SU-DHL-6 (cell line): ENCODE measurements at regions not wholly inside any gene's neighbourhood (a gene's known extent, or its start where the extent isn't known, plus 50 kb on each side); places are given as distances from the start of the nearest gene placed in this dataset.

Experiments
- H2AFZ ChIP-seq: fragments of 200-600 bp; sonication (generic); 2 replicates; pipeline ENCODE4 v1.6.1; 2014; ENCODE audit warnings: low read depth, mild to moderate bottlenecking, moderate library complexity, mixed read lengths, antibody characterized with exemption, low read length; ENCODE audit not compliant: severe bottlenecking
- H3F3A ChIP-seq: fragments of 200-600 bp; shearing (Covaris generic); 2 replicates; pipeline ENCODE4 v1.6.0; 2016; ENCODE audit warnings: antibody characterized with exemption, mild to moderate bottlenecking; ENCODE audit not compliant: insufficient read depth
- H3K27ac ChIP-seq: fragments of 200-600 bp; sonication (generic); 2 replicates; pipeline ENCODE4 v1.5.1; 2016; ENCODE audit warnings: low read depth, mild to moderate bottlenecking, low read length, moderate library complexity, mixed read lengths
- H3K27me3 ChIP-seq: fragments of 200-600 bp; sonication (generic), shearing (Covaris generic); 2 replicates; pipeline ENCODE4 v1.6.0; 2014; ENCODE audit warnings: mild to moderate bottlenecking, low read length
- H3K36me3 ChIP-seq: fragments of 200-600 bp; sonication (generic); 2 replicates; pipeline ENCODE4 v1.6.1; 2014; ENCODE audit warnings: mild to moderate bottlenecking, low read length, mixed read lengths
- H3K4me2 ChIP-seq: fragments of 300-600, 200-600 bp; shearing (Covaris generic), sonication (generic); 2 replicates; pipeline ENCODE4 v1.6.0; 2014; ENCODE audit warnings: low read length, low read depth, mild to moderate bottlenecking; ENCODE audit not compliant: poor library complexity, severe bottlenecking
- H3K4me3 ChIP-seq: fragments of 200-600 bp; sonication (generic); 2 replicates; pipeline ENCODE4 v1.5.1; 2014; ENCODE audit warnings: antibody characterized with exemption, low read length, mild to moderate bottlenecking, mixed read lengths; ENCODE audit not compliant: insufficient read depth, poor library complexity, severe bottlenecking
- H3K79me2 ChIP-seq: fragments of 200-600 bp; sonication (generic); 2 replicates; pipeline ENCODE4 v1.6.1; 2014; ENCODE audit warnings: mild to moderate bottlenecking, low read length, moderate library complexity; ENCODE audit not compliant: insufficient read depth
- H3K9ac ChIP-seq: fragments of 200-600 bp; sonication (generic); 2 replicates; pipeline ENCODE4 v1.7.0; 2014; ENCODE audit warnings: mild to moderate bottlenecking, low read length
- H3K9me2 ChIP-seq: fragments of 200-600 bp; sonication (generic); replicated peaks from 2 replicates; pipeline ENCODE4 v1.6.1; 2014; ENCODE audit warnings: low read length; ENCODE audit not compliant: insufficient read depth
- H3K9me3 ChIP-seq: fragments of 200-600 bp; sonication (generic); 2 replicates; pipeline ENCODE4 v1.6.1; 2014; ENCODE audit warnings: low read length, mixed read lengths; ENCODE audit not compliant: insufficient read depth
- H4K20me1 ChIP-seq: fragments of 200-600 bp; sonication (generic); 2 replicates; pipeline ENCODE4 v1.6.1; 2014; ENCODE audit warnings: low read depth, mild to moderate bottlenecking, antibody characterized with exemption, low read length, moderate library complexity, mixed read lengths
- CTCF ChIP-seq: fragments of 200-600 bp; sonication (generic); IDR thresholded peaks from one replicate; pipeline ENCODE4 v1.5.1; 2017; ENCODE audit warnings: antibody characterized with exemption, mild to moderate bottlenecking, low read length, moderate library complexity; ENCODE audit not compliant: insufficient read depth, poor library complexity, severe bottlenecking
- EZH2phosphoT487 ChIP-seq: fragments of 200-600 bp; sonication (generic), shearing (Covaris generic); conservative IDR thresholded peaks from 2 replicates; pipeline ENCODE4 v1.6.1; 2018; ENCODE audit warnings: mild to moderate bottlenecking, antibody characterized with exemption, low read length, moderate library complexity, mixed read lengths

GRCh38 chr15:31828594-31828993 lies 201.7 kb upstream of the CHRNA7 start:
- no peak overlapping the region for H3K4me3 ChIP-seq
- H3K9ac ChIP-seq, result no peak overlapping the region
- no peaks in the 10 kb centered on the region for H3F3A ChIP-seq
- H3K9me2 ChIP-seq, result no peaks in the 10 kb centered on the region
- H3K36me3 ChIP-seq, result no peaks in the 10 kb centered on the region
- no peak for TF ChIP-seq EZH2phosphoT487
- no peak for TF ChIP-seq CTCF
- H3K27ac ChIP-seq, result no peak overlapping the region
- no peaks in the 10 kb centered on the region for H3K79me2 ChIP-seq
- H3K4me2 ChIP-seq, result no peak overlapping the region
- H2AFZ ChIP-seq, result no peak overlapping the region
- no peaks in the 10 kb centered on the region for H3K9me3 ChIP-seq
- no peaks in the 10 kb centered on the region for H4K20me1 ChIP-seq
- H3K27me3 ChIP-seq, result no peaks in the 10 kb centered on the region

- Histone ChIP-seq H3K4me2 (no peak overlapping the region), H3F3A (no peaks in the 10 kb centered on the region), H3K27me3 (no peaks in the 10 kb centered on the region), H3K9ac (no peak overlapping the region), H3K36me3 (no peaks in the 10 kb centered on the region), H3K79me2 (no peaks in the 10 kb centered on the region), H4K20me1 (no peaks in the 10 kb centered on the region), H3K9me2 (no peaks in the 10 kb centered on the region), H3K27ac (no peak overlapping the region), H3K4me3 (no peak overlapping the region), H3K9me3 (no peaks in the 10 kb centered on the region), H2AFZ (no peak overlapping the region)
- TF ChIP-seq EZH2phosphoT487, result no peak
- no peak for TF ChIP-seq CTCF
Observed at GRCh38 chr15:31830591-31830990, 199.7 kb upstream of the CHRNA7 start.

- Histone ChIP-seq H3K9me2 (no peaks in the 10 kb centered on the region), H3K79me2 (no peaks in the 10 kb centered on the region), H3K4me2 (no peak overlapping the region), H3K27ac (no peak overlapping the region), H3K27me3 (no peaks in the 10 kb centered on the region), H3K9ac (no peak overlapping the region), H4K20me1 (no peaks in the 10 kb centered on the region), H3F3A (no peaks in the 10 kb centered on the region), H2AFZ (no peak overlapping the region), H3K9me3 (no peaks in the 10 kb centered on the region), H3K4me3 (no peak overlapping the region), H3K36me3 (no peaks in the 10 kb centered on the region)
- TF ChIP-seq EZH2phosphoT487, result no peak
Observed at GRCh38 chr15:31831596-31831995, 198.7 kb upstream of the CHRNA7 start.

GRCh38 chr15:31834654-31835053 lies 195.7 kb upstream of the CHRNA7 start:
- Histone ChIP-seq H3K4me2 (no peak overlapping the region), H3K9me2 (no peaks in the 10 kb centered on the region), H3K9ac (no peak overlapping the region), H3K79me2 (no peaks in the 10 kb centered on the region), H2AFZ (no peak overlapping the region), H3K27me3 (no peaks in the 10 kb centered on the region), H3K36me3 (no peaks in the 10 kb centered on the region), H3K27ac (no peak overlapping the region), H3K9me3 (no peaks in the 10 kb centered on the region), H4K20me1 (no peaks in the 10 kb centered on the region), H3K4me3 (no peak overlapping the region), H3F3A (no peaks in the 10 kb centered on the region)
- no peak for TF ChIP-seq EZH2phosphoT487
- no peak for TF ChIP-seq CTCF
